Liver (tissue), 7 donors: ENCODE measurements at regions not wholly inside any gene's neighbourhood (a gene's known extent, or its start where the extent isn't known, plus 50 kb on each side); places are given as distances from the start of the nearest gene placed in this dataset.

Experiments
- DNase-seq: peaks from one replicate; pipeline ENCODE4 v3.0.0-alpha.2; 2017; ENCODE audit warnings: low spot score
- H3K27ac ChIP-seq, 2 donors: one replicate each; pipeline ENCODE4 v1.7.0; 2013; ENCODE audit warnings: inconsistent platforms in 2 of 2, low read length in 2 of 2, control low read depth in 1 of 2, low read depth in 1 of 2, mild to moderate bottlenecking in 1 of 2
- H3K27me3 ChIP-seq, 4 donors: one replicate each; pipeline versions ENCODE4 v1.6.1 to v1.7.0; 2013; ENCODE audit warnings: low read length in 3 of 4, inconsistent platforms in 1 of 4, mild to moderate bottlenecking in 1 of 4, moderate library complexity in 1 of 4; ENCODE audit not compliant: control insufficient read depth in 4 of 4, insufficient read depth in 4 of 4
- H3K36me3 ChIP-seq, 4 donors: one replicate each; pipeline versions ENCODE4 v1.6.1 to v1.7.0; 2013; ENCODE audit warnings: low read length in 3 of 4, mild to moderate bottlenecking in 3 of 4, low read depth in 1 of 4, moderate library complexity in 1 of 4; ENCODE audit not compliant: control insufficient read depth in 4 of 4, insufficient read depth in 3 of 4
- H3K4me1 ChIP-seq, 4 donors: one replicate each; pipeline versions ENCODE4 v1.6.1 to v1.7.0; 2013; ENCODE audit warnings: low read length in 3 of 4, mild to moderate bottlenecking in 3 of 4, moderate library complexity in 1 of 4; ENCODE audit not compliant: control insufficient read depth in 4 of 4, insufficient read depth in 4 of 4
- H3K4me3 ChIP-seq, 3 donors: one replicate each; pipeline versions ENCODE4 v1.6.1 to v1.7.0; 2013; ENCODE audit warnings: low read length in 3 of 3, control low read depth in 1 of 3, low read depth in 1 of 3, mild to moderate bottlenecking in 1 of 3
- H3K9ac ChIP-seq, 2 donors: one replicate each; pipeline ENCODE4 v1.7.0; 2013; ENCODE audit warnings: low read length in 2 of 2, mild to moderate bottlenecking in 2 of 2, moderate library complexity in 2 of 2, control low read depth in 1 of 2, low read depth in 1 of 2
- H3K9me3 ChIP-seq, 4 donors: one replicate each; pipeline versions ENCODE4 v1.6.1 to v1.7.0; 2013; ENCODE audit warnings: low read length in 3 of 4; ENCODE audit not compliant: control insufficient read depth in 4 of 4
- ATF3 ChIP-seq: IDR thresholded peaks from 2 replicates; pipeline ENCODE4 v1.6.1; 2016; ENCODE audit warnings: antibody characterized with exemption
- EGR1 ChIP-seq, 2 donors: IDR thresholded peaks; 2 replicates each; pipeline ENCODE4 v1.6.1; 2016 to 2018; ENCODE audit warnings: antibody characterized with exemption in 2 of 2, low read depth in 2 of 2
- FOXA1 ChIP-seq: IDR thresholded peaks from 2 replicates; pipeline ENCODE4 v1.6.1; 2016; ENCODE audit warnings: antibody characterized with exemption
- FOXA2 ChIP-seq: IDR thresholded peaks from 2 replicates; pipeline ENCODE4 v1.6.1; 2016; ENCODE audit warnings: antibody characterized with exemption
- HNF4A ChIP-seq, 2 donors: conservative IDR thresholded peaks; 2 replicates each; pipeline ENCODE4 v1.6.1; 2016; ENCODE audit warnings: antibody characterized with exemption in 2 of 2, mild to moderate bottlenecking in 2 of 2
- HNF4G ChIP-seq: IDR thresholded peaks from 2 replicates; pipeline ENCODE4 v1.6.1; 2016; ENCODE audit warnings: antibody characterized with exemption
- JUND ChIP-seq, 2 donors: IDR thresholded peaks; 2 replicates each; pipeline ENCODE4 v1.6.1; 2016; ENCODE audit warnings: antibody characterized with exemption in 2 of 2
- MAX ChIP-seq: IDR thresholded peaks from 2 replicates; pipeline ENCODE4 v1.6.1; 2016; ENCODE audit warnings: antibody characterized with exemption
- NR2F2 ChIP-seq: IDR thresholded peaks from 2 replicates; pipeline ENCODE4 v1.6.1; 2016; ENCODE audit warnings: antibody characterized with exemption
- RAD21 ChIP-seq, 2 donors: IDR thresholded peaks; 2 replicates each; pipeline ENCODE4 v1.6.1; 2016; ENCODE audit warnings: antibody characterized with exemption in 2 of 2, mild to moderate bottlenecking in 2 of 2
- REST ChIP-seq: IDR thresholded peaks from 2 replicates; pipeline ENCODE4 v1.6.1; 2016; ENCODE audit warnings: antibody characterized with exemption, mild to moderate bottlenecking
- RXRA ChIP-seq, 2 donors: IDR thresholded peaks; 2 replicates each; pipeline ENCODE4 v1.6.1; 2017 to 2018; ENCODE audit warnings: antibody characterized with exemption in 2 of 2, mild to moderate bottlenecking in 1 of 2
- SP1 ChIP-seq: IDR thresholded peaks from 2 replicates; pipeline ENCODE4 v1.6.1; 2018; ENCODE audit warnings: antibody characterized with exemption, mild to moderate bottlenecking
- TAF1 ChIP-seq: conservative IDR thresholded peaks from 2 replicates; pipeline ENCODE4 v1.6.1; 2016; ENCODE audit warnings: antibody characterized with exemption, mild to moderate bottlenecking
- ZBTB33 ChIP-seq: IDR thresholded peaks from 2 replicates; pipeline ENCODE4 v1.6.1; 2016; ENCODE audit warnings: antibody characterized with exemption
- WGBS: extraction: QIAGEN DNeasy Blood & Tissue Kit; methylation state at CpG from one replicate; pipeline ENCODE4 v1.1.7; 2013; 5-methylcytosine and 5-hydroxymethylcytosine counted together
- donor health status: healthy.
- donor health status: healthy.
- donor health status: healthy.
- donor health status: healthy.

- 61% methylated on average over 4 of the region's 4 CpGs for WGBS
- Histone ChIP-seq H3K27me3 (peaks cover 0 to 2% (median 0%) of the 10 kb centered on the region in 4 donors), H3K4me3 (no peak overlapping the region), H3K9ac (no peak overlapping the region), H3K4me1 (no peaks in the 10 kb centered on the region), H3K36me3 (no peaks in the 10 kb centered on the region), H3K9me3 (peaks cover 0 to 4% (median 3%) of the 10 kb centered on the region in 4 donors), H3K27ac (no peak overlapping the region)
- DNase-seq, result no peak
- TF ChIP-seq RXRA (IDR thresholded peaks at IDR 0.05) (no peak), HNF4G (no peak), NR2F2 (no peak), JUND (IDR thresholded peaks at IDR 0.05) (no peak), TAF1 (no peak), RAD21 (IDR thresholded peaks at IDR 0.05) (no peak), MAX (no peak), EGR1 (IDR thresholded peaks at IDR 0.05; ENCODE audit: low read depth in 2 of 2) (no peak), FOXA2 (no peak)
These were observed 113.3 kb upstream of the FAT3 start for GRCh38 chr11:92111287-92111686.

- peaks cover 0 to 4% (median 3%) of the 10 kb centered on the region in 4 donors for H3K9me3 ChIP-seq
- WGBS, result 55% methylated on average over 1 of the region's 1 CpG
- peaks cover 0 to 2% (median 0%) of the 10 kb centered on the region in 4 donors for H3K27me3 ChIP-seq
- H3K4me3 ChIP-seq, result no peak overlapping the region
- no peak for DNase-seq
- no peak overlapping the region for H3K9ac ChIP-seq
- no peak for TF ChIP-seq MAX
- H3K4me1 ChIP-seq, result no peaks in the 10 kb centered on the region
- no peak overlapping the region for H3K27ac ChIP-seq
- H3K36me3 ChIP-seq, result no peaks in the 10 kb centered on the region
These were observed 115.2 kb upstream of the FAT3 start for GRCh38 chr11:92109466-92109865.

GRCh38 chr11:92107331-92107730 is 117.3 kb upstream of the FAT3 start:
- H3K4me3 ChIP-seq, result no peak overlapping the region
- H3K9me3 ChIP-seq, result peaks cover 0 to 4% (median 0%) of the 10 kb centered on the region in 4 donors
- H3K9ac ChIP-seq, result no peak overlapping the region
- TF ChIP-seq RXRA (IDR thresholded peaks at IDR 0.05) (no peak), FOXA1 (no peak), SP1 (no peak), ATF3 (no peak), HNF4A (conservative IDR thresholded peaks at IDR 0.05) (no peak), TAF1 (no peak), REST (no peak), NR2F2 (no peak), ZBTB33 (no peak)
- H3K4me1 ChIP-seq, result no peaks in the 10 kb centered on the region
- peaks cover 0 to 2% (median 0%) of the 10 kb centered on the region in 4 donors for H3K27me3 ChIP-seq
- H3K27ac ChIP-seq, result no peak overlapping the region
- WGBS, result 71% methylated on average over 5 of the region's 5 CpGs
- DNase-seq, result no peak
- no peaks in the 10 kb centered on the region for H3K36me3 ChIP-seq
